ENCODE measurements at regions not wholly inside any gene's neighbourhood (a gene's known extent, or its start where the extent isn't known, plus 50 kb on each side); places are given as distances from the start of the nearest gene placed in this dataset.

- TF ChIP-seq CTCF (IDR thresholded peaks at IDR 0.05 in 2 of 3, conservative IDR thresholded peaks at IDR 0.05 in 1 of 3; ENCODE audit: control insufficient read depth in 2 of 3, extremely low read depth in 1 of 3, insufficient read depth in 1 of 3, low read depth in 3 of 3, low read length in 3 of 3) (no peak), POLR2A (IDR thresholded peaks at IDR 0.05; ENCODE audit: low read depth, low read length) (no peak), USF1 (IDR thresholded peaks at IDR 0.05; ENCODE audit: borderline replicate concordance, extremely low read length, insufficient read depth, low read depth, low read length) (no peak), ZNF274 (IDR thresholded peaks at IDR 0.05; ENCODE audit: insufficient read depth, insufficient read length) (no peak), ZNF592 (IDR thresholded peaks at IDR 0.05) (no peak), MTA2 (IDR thresholded peaks at IDR 0.05; ENCODE audit: low read depth) (no peak), NFYB (IDR thresholded peaks at IDR 0.05; ENCODE audit: insufficient read depth, low read depth, low read length) (no peak), TAF1 (IDR thresholded peaks at IDR 0.05; ENCODE audit: borderline replicate concordance, low read depth, low read length) (no peak)
Measured at GRCh38 chr13:97726664-97727280, 226.7 kb upstream of the IPO5 start.

Measured in GM12878 (cell line).